GM21737 (cell line): ENCODE measurements at regions not wholly inside any gene's neighbourhood (a gene's known extent, or its start where the extent isn't known, plus 50 kb on each side); places are given as distances from the start of the nearest gene placed in this dataset.

Source experiments
- ATAC-seq: cut with Tn5 transposase; IDR thresholded peaks from one replicate; pipeline ENCODE4 v1.9.1; 2021; ENCODE audit warnings: mild to moderate bottlenecking, moderate library complexity; ENCODE audit not compliant: unreplicated experiment

- ATAC-seq: no peak
These were observed 66.5 kb upstream of the PJA2 start for GRCh38 chr5:109476292-109476691.

GRCh38 chr5:109469896-109470662 is 60.3 kb upstream of the PJA2 start:
- no peak for ATAC-seq

- ATAC-seq: peak; percentile 97
These were observed 59.1 kb upstream of the PJA2 start for GRCh38 chr5:109468737-109469420.

GRCh38 chr5:109468288-109468676 is 58.5 kb upstream of the PJA2 start:
- no peak for ATAC-seq

GRCh38 chr5:109467058-109467457 is 57.3 kb upstream of the PJA2 start:
- ATAC-seq: no peak
